ENCODE measurements at regions not wholly inside any gene's neighbourhood (a gene's known extent, or its start where the extent isn't known, plus 50 kb on each side); places are given as distances from the start of the nearest gene placed in this dataset.

GRCh38 chr9:28707616-28708015 lies 1134.3 kb upstream of the C9orf72 start:
- TF ChIP-seq, protein P1, sequence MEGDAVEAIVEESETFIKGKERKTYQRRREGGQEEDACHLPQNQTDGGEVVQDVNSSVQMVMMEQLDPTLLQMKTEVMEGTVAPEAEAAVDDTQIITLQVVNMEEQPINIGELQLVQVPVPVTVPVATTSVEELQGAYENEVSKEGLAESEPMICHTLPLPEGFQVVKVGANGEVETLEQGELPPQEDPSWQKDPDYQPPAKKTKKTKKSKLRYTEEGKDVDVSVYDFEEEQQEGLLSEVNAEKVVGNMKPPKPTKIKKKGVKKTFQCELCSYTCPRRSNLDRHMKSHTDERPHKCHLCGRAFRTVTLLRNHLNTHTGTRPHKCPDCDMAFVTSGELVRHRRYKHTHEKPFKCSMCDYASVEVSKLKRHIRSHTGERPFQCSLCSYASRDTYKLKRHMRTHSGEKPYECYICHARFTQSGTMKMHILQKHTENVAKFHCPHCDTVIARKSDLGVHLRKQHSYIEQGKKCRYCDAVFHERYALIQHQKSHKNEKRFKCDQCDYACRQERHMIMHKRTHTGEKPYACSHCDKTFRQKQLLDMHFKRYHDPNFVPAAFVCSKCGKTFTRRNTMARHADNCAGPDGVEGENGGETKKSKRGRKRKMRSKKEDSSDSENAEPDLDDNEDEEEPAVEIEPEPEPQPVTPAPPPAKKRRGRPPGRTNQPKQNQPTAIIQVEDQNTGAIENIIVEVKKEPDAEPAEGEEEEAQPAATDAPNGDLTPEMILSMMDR (IDR thresholded peaks at IDR 0.05; ENCODE audit: low read depth, low read length) = no peak
- TF ChIP-seq EZH2phosphoT487 (IDR thresholded peaks at IDR 0.05; ENCODE audit: low read depth) = no peak
